H9 (cell line): ENCODE measurements at regions not wholly inside any gene's neighbourhood (a gene's known extent, or its start where the extent isn't known, plus 50 kb on each side); places are given as distances from the start of the nearest gene placed in this dataset.

ENCODE experiments used
- DNase-seq: peaks from one replicate; pipeline ENCODE4 v3.0.0-alpha.2; 2017
- H2AFZ ChIP-seq: one replicate; pipeline ENCODE4 v1.6.1; 2013; ENCODE audit warnings: mild to moderate bottlenecking, low read length, control low read depth, moderate library complexity
- H2AK5ac ChIP-seq: 2 replicates; pipeline ENCODE4 v1.6.1; 2013; ENCODE audit warnings: low read length, control low read depth, mixed read lengths; ENCODE audit not compliant: insufficient read length
- H2BK120ac ChIP-seq: one replicate; pipeline ENCODE4 v1.6.1; 2013; ENCODE audit warnings: low read depth, mild to moderate bottlenecking, low read length, control low read depth, inconsistent platforms; ENCODE audit not compliant: poor library complexity, severe bottlenecking
- H2BK12ac ChIP-seq: 2 replicates; pipeline ENCODE4 v1.6.1; 2013; ENCODE audit warnings: low read length, control low read depth, mixed read lengths, low read depth; ENCODE audit not compliant: insufficient read length
- H2BK15ac ChIP-seq: 2 replicates; pipeline ENCODE4 v1.6.1; 2013; ENCODE audit warnings: low read depth, low read length, control low read depth
- H2BK20ac ChIP-seq: one replicate; pipeline ENCODE4 v1.6.1; 2013; ENCODE audit warnings: low read depth, mild to moderate bottlenecking, low read length, control low read depth, inconsistent platforms; ENCODE audit not compliant: poor library complexity, severe bottlenecking
- H2BK5ac ChIP-seq: 2 replicates; pipeline ENCODE4 v1.6.1; 2013; ENCODE audit warnings: low read length, control low read depth, mixed read lengths; ENCODE audit not compliant: insufficient read length
- H3K14ac ChIP-seq: 2 replicates; pipeline ENCODE4 v1.6.1; 2013; ENCODE audit warnings: low read length, control low read depth; ENCODE audit not compliant: insufficient read depth
- H3K18ac ChIP-seq: 2 replicates; pipeline ENCODE4 v1.6.1; 2013; ENCODE audit warnings: low read depth, mild to moderate bottlenecking, mixed read lengths, low read length, control low read depth; ENCODE audit not compliant: insufficient read length
- H3K23ac ChIP-seq: 2 replicates; pipeline ENCODE4 v1.6.1; 2013; ENCODE audit warnings: low read length, control low read depth, mixed read lengths, low read depth; ENCODE audit not compliant: insufficient read length
- H3K23me2 ChIP-seq: 2 replicates; pipeline ENCODE4 v1.6.1; 2013; ENCODE audit warnings: low read depth, mild to moderate bottlenecking, mixed read lengths, low read length, control low read depth; ENCODE audit not compliant: insufficient read length, poor library complexity, severe bottlenecking
- H3K27ac ChIP-seq: 2 replicates; pipeline ENCODE4 v1.5.1; 2013; ENCODE audit warnings: low read length, control low read depth, mixed read lengths, low read depth; ENCODE audit not compliant: insufficient read length
- H3K27me3 ChIP-seq: 2 replicates; pipeline ENCODE4 v1.6.1; 2013; ENCODE audit warnings: low read length, control low read depth, inconsistent platforms; ENCODE audit not compliant: insufficient read depth
- H3K4ac ChIP-seq: 2 replicates; pipeline ENCODE4 v1.6.1; 2013; ENCODE audit warnings: low read depth, mild to moderate bottlenecking, control low read depth, inconsistent platforms, low read length, moderate library complexity
- H3K4me1 ChIP-seq: 2 replicates; pipeline ENCODE4 v1.6.1; 2013; ENCODE audit warnings: low read length, control low read depth, inconsistent platforms; ENCODE audit not compliant: insufficient read depth
- H3K4me2 ChIP-seq: 2 replicates; pipeline ENCODE4 v1.6.1; 2013; ENCODE audit warnings: low read length, control low read depth, mixed read lengths; ENCODE audit not compliant: insufficient read length, insufficient read depth
- H3K56ac ChIP-seq: 2 replicates; pipeline ENCODE4 v1.6.1; 2013; ENCODE audit warnings: low read depth, mild to moderate bottlenecking, mixed read lengths, low read length, control low read depth; ENCODE audit not compliant: insufficient read length
- H3K79me1 ChIP-seq: 2 replicates; pipeline ENCODE4 v1.6.1; 2013; ENCODE audit warnings: low read depth, mild to moderate bottlenecking, moderate library complexity, low read length, control low read depth, inconsistent platforms; ENCODE audit not compliant: insufficient read depth, poor library complexity, severe bottlenecking
- H3K79me2 ChIP-seq: 2 replicates; pipeline ENCODE4 v1.6.1; 2013; ENCODE audit warnings: low read length, control low read depth, inconsistent platforms; ENCODE audit not compliant: insufficient read depth
- H3K9ac ChIP-seq: 2 replicates; pipeline ENCODE4 v1.6.1; 2013; ENCODE audit warnings: low read length, control low read depth, mixed read lengths; ENCODE audit not compliant: insufficient read length; ENCODE audit errors: extremely low read depth
- H3K9me3 ChIP-seq: one replicate; pipeline ENCODE4 v1.6.1; 2013; ENCODE audit warnings: low read depth, low read length, inconsistent platforms; ENCODE audit not compliant: control insufficient read depth
- H3T11ph ChIP-seq: one replicate; pipeline ENCODE4 v1.6.1; 2013; ENCODE audit warnings: mild to moderate bottlenecking, low read length, control low read depth, inconsistent platforms
- H4K20me1 ChIP-seq: one replicate; pipeline ENCODE4 v1.6.1; 2013; ENCODE audit not compliant: control insufficient read depth, insufficient read length, insufficient read depth
- H4K5ac ChIP-seq: 2 replicates; pipeline ENCODE4 v1.6.1; 2013; ENCODE audit warnings: low read depth, mild to moderate bottlenecking, mixed read lengths, low read length, control low read depth; ENCODE audit not compliant: insufficient read length
- H4K8ac ChIP-seq: replicated peaks from 2 replicates; pipeline ENCODE4 v1.6.1; 2013; ENCODE audit warnings: low read length, control low read depth, mixed read lengths, low read depth; ENCODE audit not compliant: insufficient read length
- H4K91ac ChIP-seq: 2 replicates; pipeline ENCODE4 v1.6.1; 2013; ENCODE audit warnings: low read depth, mild to moderate bottlenecking, moderate library complexity, mixed read lengths, low read length, control low read depth; ENCODE audit not compliant: insufficient read length
- H3K27ac Mint-ChIP-seq, 3 experiments: 2 replicates in 2 of 3; 3 replicates in 1 of 3; pipeline ENCODE4 v1.8.0; 2020 to 2021; ENCODE audit warnings: mixed read lengths in 3 of 3, mild to moderate bottlenecking in 1 of 3, moderate library complexity in 1 of 3
- H3K27me3 Mint-ChIP-seq: 2 replicates; pipeline ENCODE4 v1.8.0; 2021; ENCODE audit warnings: low read depth, mild to moderate bottlenecking, moderate library complexity, mixed read lengths
- H3K36me3 Mint-ChIP-seq, 3 experiments: 2 replicates in 2 of 3; 3 replicates in 1 of 3; pipeline ENCODE4 v1.8.0; 2020 to 2021; ENCODE audit warnings: low read depth in 3 of 3, mixed read lengths in 3 of 3; ENCODE audit not compliant: insufficient read depth in 1 of 3
- H3K4me1 Mint-ChIP-seq, 2 experiments: 2 replicates each; pipeline ENCODE4 v1.8.0; 2020; ENCODE audit warnings: mixed read lengths in 2 of 2
- H3K4me3 Mint-ChIP-seq, 2 experiments: 2 replicates in 1 of 2; 3 replicates in 1 of 2; pipeline ENCODE4 v1.8.0; 2020 to 2021; ENCODE audit warnings: mild to moderate bottlenecking in 2 of 2, mixed read lengths in 2 of 2, moderate library complexity in 1 of 2
- H3K9me3 Mint-ChIP-seq, 2 experiments: 2 replicates in 1 of 2; 3 replicates in 1 of 2; pipeline ENCODE4 v1.8.0; 2020; ENCODE audit warnings: mild to moderate bottlenecking in 2 of 2, mixed read lengths in 2 of 2, moderate library complexity in 1 of 2
- WGBS: extraction: QIAGEN DNeasy Blood & Tissue Kit; methylation state at CpG from one replicate; pipeline ENCODE4 v1.1.7; 2013; ENCODE audit warnings: missing lambda C conversion rate, low lambda C conversion rate, mixed read lengths; ENCODE audit not compliant: insufficient read length; ENCODE audit errors: extremely low coverage; 5-methylcytosine and 5-hydroxymethylcytosine counted together
- TF ChIP-seq, protein P1 (sequence below): fragments of 200-600 bp; sonication (generic); conservative IDR thresholded peaks from 3 replicates; pipeline ENCODE4 v1.8.0; 2021; ENCODE audit warnings: antibody characterized with exemption, mild to moderate bottlenecking

DNA sequence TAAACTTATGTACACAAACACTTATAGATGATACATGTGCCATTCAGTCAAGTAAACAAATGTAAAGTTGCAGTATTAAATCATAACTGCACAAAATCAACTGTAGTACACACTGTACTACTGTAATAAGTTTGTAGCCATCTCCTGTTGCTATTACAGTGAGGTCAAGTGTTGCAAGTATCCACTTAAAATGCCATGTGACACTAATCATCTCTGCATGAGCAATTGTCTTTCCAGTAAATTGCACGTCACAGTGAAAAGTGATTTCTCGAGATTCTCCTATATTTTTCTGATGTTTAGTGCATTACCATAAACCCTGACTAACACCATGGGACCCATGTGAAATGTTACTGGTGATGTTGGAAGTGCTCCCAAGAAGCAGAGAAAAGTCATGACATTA is 293.3 kb upstream of the SP4 start:
- Histone ChIP-seq H3K4ac (no peak overlapping the region), H3K56ac (no peak overlapping the region), H3K9ac (no peak overlapping the region), H2BK5ac (no peak overlapping the region), H3K23me2 (no peaks in the 10 kb centered on the region), H3K79me2 (no peaks in the 10 kb centered on the region), H3K9me3 (no peaks in the 10 kb centered on the region), H2BK15ac (no peak overlapping the region), H4K20me1 (no peaks in the 10 kb centered on the region), H3K4me2 (no peak overlapping the region), H2BK20ac (no peak overlapping the region), H3K14ac (no peak overlapping the region), H3K27me3 (no peaks in the 10 kb centered on the region), H3K27ac (no peak overlapping the region), H4K91ac (no peak overlapping the region), H3K4me1 (no peaks in the 10 kb centered on the region), H4K8ac (no peak overlapping the region), H3K23ac (no peak overlapping the region), H3K18ac (no peak overlapping the region), H2AK5ac (no peak overlapping the region), H3K79me1 (no peaks in the 10 kb centered on the region), H3T11ph (no peak overlapping the region), H2AFZ (no peak overlapping the region), H2BK120ac (no peak overlapping the region), H4K5ac (no peak overlapping the region), H2BK12ac (no peak overlapping the region)
- WGBS, result no CpG with 5 or more reads among the region's 2 CpGs
- Mint-ChIP-seq H3K4me1 (peaks cover 4% of the 10 kb centered on the region in 2 experiments), H3K27ac (no peak overlapping the region), H3K36me3 (no peaks in the 10 kb centered on the region; a peak in 1 of 7 replicates), H3K9me3 (no peaks in the 10 kb centered on the region; a peak in 1 of 5 replicates), H3K27me3 (peaks cover 4% of the 10 kb centered on the region; the same call in 1 of the 2 replicates), H3K4me3 (no peak overlapping the region)
- TF ChIP-seq, protein P1, sequence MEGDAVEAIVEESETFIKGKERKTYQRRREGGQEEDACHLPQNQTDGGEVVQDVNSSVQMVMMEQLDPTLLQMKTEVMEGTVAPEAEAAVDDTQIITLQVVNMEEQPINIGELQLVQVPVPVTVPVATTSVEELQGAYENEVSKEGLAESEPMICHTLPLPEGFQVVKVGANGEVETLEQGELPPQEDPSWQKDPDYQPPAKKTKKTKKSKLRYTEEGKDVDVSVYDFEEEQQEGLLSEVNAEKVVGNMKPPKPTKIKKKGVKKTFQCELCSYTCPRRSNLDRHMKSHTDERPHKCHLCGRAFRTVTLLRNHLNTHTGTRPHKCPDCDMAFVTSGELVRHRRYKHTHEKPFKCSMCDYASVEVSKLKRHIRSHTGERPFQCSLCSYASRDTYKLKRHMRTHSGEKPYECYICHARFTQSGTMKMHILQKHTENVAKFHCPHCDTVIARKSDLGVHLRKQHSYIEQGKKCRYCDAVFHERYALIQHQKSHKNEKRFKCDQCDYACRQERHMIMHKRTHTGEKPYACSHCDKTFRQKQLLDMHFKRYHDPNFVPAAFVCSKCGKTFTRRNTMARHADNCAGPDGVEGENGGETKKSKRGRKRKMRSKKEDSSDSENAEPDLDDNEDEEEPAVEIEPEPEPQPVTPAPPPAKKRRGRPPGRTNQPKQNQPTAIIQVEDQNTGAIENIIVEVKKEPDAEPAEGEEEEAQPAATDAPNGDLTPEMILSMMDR, result no peak
- no peak for DNase-seq
